ENCODE measurements at regions not wholly inside any gene's neighbourhood (a gene's known extent, or its start where the extent isn't known, plus 50 kb on each side); places are given as distances from the start of the nearest gene placed in this dataset.
"Not testable (repeated sequence)": the region's sequence is repeated elsewhere in the genome, so short reads cannot be mapped to it uniquely, and the experiment has no call there.

DNA sequence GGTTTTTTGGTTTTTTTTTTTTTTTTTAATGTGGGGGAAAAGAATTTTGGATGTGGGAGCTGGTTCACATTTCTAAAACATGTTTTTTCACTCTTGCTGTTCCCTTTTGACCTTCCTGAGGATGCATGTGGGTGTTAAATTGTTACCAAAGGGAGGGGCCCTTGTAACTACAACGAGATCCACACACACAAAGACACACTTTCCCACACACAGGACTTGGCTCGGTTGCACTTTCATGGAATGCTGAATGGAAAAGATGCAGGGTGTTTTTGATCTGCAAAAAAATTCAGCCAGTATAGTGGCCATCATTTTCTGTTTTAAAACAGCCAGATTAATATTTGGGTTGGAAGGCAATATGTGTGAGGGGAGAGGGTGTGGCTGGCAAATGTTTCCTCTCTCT lies 576.9 kb downstream of the EBF1 start:
- FAIRE-seq (no peak), DNase-seq (ENCODE audit: insufficient read length, low spot score) (no peak)

DNA sequence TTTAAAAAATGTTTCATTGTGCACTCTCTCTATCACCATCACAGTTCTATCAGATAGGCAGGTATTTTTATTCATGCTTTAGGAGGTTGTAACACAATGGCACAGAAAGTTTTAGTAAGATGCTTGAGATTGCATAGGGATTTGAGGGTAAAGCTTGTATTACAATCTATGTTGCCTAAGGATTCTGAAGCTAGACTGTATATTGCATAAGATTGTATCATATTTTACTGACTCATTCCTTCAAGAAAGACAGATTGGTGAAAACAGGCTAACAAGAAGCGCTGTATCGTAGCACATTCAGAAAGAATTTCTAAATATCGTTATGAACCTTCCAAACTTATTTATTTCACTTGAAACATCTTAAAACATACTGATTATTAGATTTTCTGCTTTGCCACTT lies 577.7 kb downstream of the EBF1 start:
- FAIRE-seq (no peak), DNase-seq (ENCODE audit: insufficient read length, low spot score) (no peak)

DNA sequence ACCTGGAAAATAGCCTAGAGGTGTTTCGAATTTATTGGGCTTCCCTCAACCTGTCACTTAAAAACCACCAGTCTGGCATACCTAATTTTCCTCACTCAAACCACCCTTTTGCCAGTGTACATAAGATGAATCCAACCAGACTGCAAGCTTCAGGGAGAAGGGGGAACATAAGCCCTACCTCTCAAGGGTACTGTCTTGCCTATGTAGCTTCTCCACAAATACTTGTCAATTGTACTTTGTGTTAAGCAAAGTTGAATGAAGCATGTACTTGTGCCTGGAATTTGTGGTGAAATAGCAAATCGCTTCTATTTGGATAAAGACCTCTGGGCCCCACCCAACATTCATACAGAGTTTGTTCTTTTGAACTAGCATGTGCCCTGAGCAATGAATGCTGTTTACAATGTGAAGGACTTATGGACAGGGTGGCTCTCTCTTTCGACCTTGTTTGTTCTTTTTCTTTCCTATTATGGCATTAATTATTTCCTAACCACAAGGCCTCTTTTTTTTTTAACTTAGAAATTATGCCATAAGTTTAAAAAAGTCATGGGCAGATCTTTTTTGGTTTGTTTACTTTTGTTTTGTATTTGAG lies 580.2 kb downstream of the EBF1 start:
- no peak for DNase-seq (ENCODE audit: insufficient read length, low spot score)
- no peak for FAIRE-seq

DNA sequence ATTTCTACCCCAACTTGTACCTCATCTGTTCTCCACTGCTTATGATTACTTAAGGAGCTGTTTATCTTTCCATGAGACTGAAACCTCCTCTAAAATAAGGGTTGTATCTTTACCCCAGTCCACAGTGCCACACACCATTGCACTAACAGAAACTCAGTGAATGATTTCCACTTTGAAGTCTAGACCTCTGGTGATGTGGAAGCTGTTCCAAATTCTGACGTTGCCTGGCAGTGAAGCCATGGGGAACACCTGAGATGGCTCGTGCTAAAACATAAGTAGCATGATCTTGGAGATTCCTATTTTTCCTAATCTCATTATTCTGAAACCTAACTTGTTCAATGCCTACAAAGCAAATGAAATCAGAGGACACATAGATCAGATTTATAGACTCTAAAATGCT lies 583.2 kb downstream of the EBF1 start:
- DNase-seq (ENCODE audit: insufficient read length, low spot score) (no peak), FAIRE-seq (no peak)

DNA sequence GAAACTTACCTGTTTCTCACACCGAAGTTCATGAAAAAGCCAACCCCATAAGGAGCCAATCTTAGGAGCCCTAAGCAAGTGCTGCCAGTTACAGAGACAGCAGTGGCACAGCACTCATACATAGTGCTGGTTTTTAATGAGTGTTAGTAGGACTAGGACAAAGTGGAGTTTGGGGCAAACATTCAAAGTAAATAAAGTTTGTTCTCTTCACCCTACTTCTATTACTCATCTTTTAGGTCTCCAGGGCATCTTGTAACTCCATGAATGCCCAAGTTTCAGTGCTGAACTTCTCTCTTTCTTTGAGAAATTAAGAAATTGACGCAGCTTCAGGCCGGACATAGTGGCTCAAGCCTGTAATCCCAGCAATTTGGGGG lies 584.7 kb downstream of the EBF1 start:
- no peak for FAIRE-seq
- DNase-seq (ENCODE audit: insufficient read length, low spot score): no peak

DNA sequence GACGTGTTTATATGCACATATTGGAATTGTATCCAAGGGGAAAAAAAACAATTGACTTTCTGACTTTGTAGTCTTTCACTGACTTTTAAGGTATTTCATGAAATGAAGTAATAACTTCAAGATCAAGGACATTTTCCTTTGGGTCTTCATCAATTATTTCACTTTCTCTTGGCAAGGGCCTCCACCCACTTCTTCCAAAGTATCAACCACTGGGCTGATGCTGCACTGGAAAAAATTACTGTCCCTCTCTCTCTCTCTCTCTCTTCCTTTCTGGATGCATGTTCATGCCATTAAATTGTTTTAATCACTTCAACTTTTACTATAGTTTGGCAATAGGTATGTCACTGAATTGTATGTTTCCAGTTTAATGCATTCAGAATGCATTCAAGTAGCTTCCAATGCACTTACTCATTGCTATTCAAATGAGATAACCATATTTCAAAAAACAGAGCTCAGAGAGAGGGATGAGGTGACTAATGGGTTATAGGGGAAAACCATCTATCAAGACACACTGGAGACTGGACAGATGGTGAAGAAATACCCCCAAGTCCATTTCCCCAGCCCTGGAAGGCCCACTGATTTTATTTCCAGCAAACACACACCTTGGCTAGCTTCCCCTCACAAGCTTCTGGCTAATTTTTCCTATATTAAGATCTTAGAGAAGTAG lies 585.3 kb downstream of the EBF1 start:
- no peak for FAIRE-seq

DNA sequence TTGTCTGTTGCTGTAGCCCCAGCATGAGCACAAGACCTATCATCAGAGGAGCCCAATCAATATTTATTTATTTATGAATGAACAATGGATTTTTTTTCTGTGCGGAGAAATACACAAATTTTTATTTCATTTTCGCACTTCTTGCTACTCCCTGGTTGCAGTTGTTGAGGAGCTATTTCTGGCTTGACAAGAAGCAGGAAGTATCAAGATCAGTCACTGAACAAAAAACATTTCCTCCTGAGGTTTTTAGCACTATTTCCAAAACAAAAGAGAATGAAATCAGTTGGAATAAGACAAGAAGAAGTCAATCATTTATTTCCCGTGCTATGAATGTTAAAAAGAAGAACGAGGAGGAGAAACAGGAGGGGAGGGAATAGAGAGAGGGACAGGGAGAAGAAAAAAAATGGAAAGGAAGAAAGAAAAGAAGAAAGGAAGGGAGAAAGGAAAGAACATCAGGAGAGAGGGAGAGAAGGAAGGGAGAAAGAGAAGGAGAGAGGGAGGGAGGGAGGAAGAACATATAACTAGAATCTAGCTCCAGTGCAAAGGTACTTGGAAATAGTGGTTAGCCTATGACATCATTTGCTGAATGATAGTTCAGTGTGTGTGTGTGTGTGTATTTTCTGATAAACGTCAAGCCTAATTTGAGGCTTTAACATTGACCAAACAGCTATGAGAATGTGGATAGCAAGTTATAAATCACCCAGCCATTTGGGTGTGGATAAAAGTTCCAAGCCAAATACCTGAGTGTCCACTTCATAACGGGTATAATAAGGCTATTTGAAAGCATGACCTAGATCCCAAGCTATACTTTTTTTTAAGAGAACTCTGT lies 586.0 kb downstream of the EBF1 start:
- no peak for DNase-seq (ENCODE audit: insufficient read length, low spot score)
- FAIRE-seq: no peak

More for the DNA sequence above, 585.3 kb downstream of the EBF1 start:
- peak; percentile 10 for DNase-seq (ENCODE audit: insufficient read length, low spot score)

DNA sequence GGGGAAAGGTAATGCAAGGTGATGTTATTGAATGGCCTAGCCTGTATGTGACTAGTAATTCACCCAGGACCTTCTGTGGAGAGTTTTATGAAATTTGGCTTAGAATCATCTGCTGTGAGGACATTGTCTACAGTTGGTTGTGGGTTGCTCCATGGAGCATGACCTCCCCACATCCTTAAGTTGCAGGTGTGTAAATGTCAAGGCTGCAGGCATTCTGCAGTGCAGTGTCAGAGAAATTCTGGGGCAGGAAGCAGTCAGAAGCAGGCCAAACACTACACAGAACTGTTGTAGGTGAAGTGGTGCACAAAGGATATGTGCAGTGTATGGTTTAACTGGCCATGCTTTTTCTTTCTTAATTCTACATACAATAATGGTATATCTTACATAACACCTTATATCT lies 588.3 kb downstream of the EBF1 start:
- FAIRE-seq (no peak), DNase-seq (ENCODE audit: insufficient read length, low spot score) (no peak)

DNA sequence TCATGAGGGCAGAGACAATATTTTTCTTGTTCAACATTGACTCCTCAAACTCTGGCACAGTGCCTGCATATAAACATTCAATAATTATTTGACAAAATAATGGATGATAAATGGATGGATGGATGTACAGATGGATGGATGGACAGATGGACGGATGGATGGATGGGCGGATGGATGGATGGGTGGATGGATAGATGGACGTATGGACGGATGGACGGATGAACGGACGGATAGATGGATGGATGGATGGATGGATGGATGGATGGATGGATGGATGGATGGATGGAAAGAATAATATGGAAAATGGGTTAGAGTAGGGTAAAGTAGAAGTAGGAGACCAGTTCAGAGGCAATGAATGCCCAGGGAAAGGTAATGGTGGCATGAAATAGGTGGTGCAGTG lies 589.2 kb downstream of the EBF1 start:
- FAIRE-seq (no peak), DNase-seq (ENCODE audit: insufficient read length, low spot score) (no peak)

DNA sequence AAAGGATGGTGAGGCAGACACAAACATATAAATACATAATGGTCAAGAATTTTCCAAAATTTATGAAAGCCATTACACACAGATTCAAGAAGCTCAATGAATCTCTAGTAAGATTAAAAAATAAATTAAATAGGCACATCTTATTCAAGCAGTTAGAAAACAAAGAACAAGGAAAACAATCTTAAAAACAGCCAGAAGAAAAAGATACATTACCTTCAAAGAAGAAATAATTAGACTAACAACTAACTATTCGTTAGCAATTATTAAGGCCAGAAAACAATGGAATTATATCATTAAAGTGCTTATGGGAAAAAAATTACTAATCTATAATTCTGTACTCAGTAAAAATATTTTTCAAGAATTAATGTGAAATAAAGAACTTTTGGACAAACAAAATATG lies 593.1 kb downstream of the EBF1 start:
- FAIRE-seq: no peak

DNA sequence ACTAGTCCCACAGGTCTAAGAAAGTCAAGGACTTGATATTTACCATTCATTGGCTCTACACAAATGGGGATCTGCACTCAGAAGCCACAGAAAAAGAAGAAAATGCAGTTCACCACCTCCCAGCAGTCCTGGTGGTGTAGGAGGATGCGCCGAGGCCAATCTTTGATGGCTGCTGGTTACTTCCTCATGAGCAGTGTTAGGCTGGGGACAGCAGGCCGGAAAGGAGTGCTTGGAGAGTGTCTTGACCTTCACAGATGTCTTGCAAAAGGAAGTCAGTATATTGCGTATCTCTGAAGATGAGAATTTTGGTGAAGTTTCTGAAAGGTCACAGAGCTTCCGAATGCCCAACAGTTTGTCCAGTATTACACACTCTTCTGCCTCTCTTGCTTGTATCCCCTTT lies 597.0 kb downstream of the EBF1 start:
- DNase-seq (ENCODE audit: insufficient read length, low spot score) (no peak), FAIRE-seq (no peak)

More for the DNA sequence above, 593.1 kb downstream of the EBF1 start:
- DNase-seq (ENCODE audit: insufficient read length, low spot score): no peak

DNA sequence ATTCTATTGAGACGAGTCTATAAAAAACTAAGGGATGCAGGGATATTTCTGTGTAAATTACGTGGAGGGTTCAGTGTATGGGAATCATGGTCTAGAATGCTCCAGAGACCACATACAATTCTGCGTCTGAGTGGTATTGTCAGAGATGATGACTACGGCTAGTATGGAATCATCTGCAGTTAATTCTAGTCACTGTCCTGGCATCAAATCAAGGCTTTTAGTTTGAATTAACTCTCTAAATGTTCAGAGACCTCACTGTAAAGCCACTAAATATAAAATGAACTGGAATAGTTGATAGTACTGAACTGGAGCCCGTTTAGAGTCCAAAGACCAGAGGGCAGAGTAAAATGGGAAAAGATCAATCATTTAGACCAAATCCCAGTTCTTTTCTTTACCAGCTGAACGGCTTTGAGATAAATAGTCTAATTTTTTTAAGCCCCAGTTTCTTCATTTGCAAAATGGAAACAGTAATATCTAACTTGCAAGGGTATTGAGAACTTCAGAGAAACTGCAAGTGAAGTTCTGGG lies 599.8 kb downstream of the EBF1 start:
- DNase-seq (ENCODE audit: insufficient read length, low spot score): no peak
- no peak for FAIRE-seq

DNA sequence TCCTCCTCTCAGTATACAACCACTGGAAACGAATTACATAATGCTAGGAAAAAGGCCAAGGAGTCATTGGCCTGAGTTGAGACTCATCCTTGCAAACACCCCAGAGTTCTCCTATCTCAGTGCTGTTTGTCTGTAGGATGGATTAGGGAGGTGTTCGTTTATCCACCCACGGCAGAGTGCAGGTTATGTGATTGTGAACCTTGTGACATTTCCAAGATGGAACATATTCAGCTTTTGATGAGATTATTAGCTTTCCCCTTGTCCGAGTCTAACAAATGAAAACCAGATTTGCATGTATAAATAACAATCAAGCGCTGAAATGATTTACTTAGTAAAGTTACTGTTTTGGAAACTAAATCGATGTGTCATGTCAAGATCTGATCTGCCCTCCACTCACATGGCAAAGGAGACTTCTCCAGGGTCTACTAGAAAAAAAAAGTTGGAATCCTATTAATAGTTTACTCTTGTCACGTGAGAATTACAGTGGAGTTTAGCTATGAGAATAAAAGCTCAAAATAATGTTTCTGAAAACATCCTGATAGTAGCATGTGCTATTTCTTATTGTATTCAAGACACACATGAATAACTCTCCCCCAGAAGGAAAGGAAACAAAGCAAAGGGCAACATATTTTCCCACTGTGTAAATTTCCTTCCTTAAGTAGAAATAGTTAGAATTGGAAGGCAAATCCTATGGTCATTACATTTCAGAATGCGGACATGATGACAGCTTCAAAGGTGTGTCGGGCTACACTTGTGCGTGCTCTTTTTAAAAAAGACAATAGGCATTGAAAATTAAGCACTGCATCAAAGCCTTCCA lies 600.4 kb downstream of the EBF1 start:
- FAIRE-seq: no peak
- DNase-seq (ENCODE audit: insufficient read length, low spot score): no peak

DNA sequence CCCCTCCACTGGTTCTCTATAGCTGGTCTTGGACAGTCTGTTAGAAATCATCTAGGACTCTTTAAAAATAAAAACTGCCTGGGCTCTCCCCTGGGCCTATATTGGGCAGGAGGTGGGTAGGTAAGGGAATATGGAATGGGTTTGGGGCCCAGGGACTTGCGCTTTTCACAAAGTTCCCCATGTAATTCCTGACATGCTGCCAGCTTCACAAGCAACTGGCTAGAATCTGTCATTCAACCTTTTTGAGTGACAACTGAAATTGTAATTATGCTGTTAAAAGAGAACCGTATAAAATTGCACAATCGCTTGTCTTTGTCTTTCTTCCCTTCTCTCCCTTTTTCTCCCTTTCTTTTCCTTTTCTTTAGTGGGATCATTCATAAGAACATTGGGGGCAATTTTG lies 603.1 kb downstream of the EBF1 start:
- DNase-seq (ENCODE audit: insufficient read length, low spot score): no peak
- FAIRE-seq: no peak

DNA sequence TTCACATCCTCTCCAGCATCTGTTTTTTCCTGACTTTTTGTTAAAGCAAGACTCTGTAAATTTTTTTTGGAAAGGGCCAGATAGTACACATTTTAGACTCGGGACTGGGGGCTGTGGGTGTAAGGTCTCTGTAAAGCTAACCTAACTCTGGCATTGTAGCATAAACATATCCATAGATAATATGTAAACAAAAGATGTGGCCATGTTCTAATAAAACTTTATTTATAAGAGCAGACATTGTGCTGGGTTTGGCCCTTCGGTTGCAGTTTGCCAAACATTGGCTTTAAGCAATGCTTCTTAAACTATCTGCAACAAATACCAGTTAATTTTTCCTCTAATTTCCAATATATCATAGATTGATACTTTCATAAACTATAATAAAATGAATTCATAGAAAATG lies 605.2 kb downstream of the EBF1 start:
- FAIRE-seq (no peak), DNase-seq (ENCODE audit: insufficient read length, low spot score) (no peak)

DNA sequence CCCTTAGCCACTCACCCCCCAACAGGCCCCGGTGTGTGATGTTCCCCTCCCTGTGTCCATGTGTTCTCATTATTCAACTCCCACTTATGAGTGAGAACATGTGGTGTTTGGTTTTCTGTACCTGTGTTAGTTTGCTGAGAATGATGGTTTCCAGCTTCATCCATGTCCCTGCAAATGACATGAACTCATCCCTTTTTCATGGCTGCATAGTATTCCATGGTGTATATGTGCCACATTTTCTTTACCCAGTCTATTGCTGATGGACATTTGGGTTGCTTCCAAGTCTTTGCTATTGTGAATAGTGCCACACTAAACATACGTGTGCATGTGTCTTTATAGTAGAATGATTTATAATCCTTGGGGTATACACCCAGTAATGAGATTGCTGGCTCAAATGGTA lies 605.7 kb downstream of the EBF1 start:
- not testable (repeated sequence) for FAIRE-seq; DNase-seq (ENCODE audit: insufficient read length, low spot score)

DNA sequence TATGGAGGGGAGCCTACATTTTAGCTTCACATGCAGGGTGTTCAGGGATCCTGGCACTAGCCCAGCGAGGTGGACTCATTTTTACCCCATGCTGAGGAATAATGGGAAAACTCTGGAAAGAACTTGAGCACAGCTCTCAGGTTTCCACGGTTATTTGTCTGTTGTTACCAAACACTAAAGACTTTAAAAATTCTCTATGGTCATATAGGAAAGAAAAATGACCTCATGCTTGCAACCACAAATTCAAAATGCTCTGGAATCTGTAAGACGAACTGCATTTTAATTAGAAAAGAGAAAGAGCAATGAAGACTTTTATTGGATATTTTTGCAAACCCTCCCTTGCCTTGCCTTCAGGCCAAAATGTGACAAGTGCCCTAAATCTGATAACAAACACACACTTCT lies 606.9 kb downstream of the EBF1 start:
- DNase-seq (ENCODE audit: insufficient read length, low spot score): no peak
- no peak for FAIRE-seq

DNA sequence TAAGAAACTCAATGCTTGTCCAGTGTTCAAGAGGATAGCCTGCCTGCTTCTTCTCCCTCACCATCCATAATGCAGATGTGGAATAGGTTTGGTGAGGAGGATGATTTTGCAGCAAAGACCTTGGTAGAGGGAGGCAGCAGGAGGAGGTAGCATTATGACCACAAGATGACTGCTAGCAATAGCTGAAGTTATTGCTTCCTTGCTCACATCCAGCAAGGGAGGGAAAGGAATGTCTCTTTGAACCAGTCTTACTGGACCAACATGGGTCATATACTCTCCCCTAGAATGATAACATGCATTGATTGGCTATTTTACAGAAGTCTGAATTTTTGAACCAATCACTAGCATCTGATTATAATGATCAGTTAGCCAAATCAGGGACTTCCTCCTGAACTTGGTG lies 607.6 kb downstream of the EBF1 start:
- FAIRE-seq: no peak
- no peak for DNase-seq (ENCODE audit: insufficient read length, low spot score)

DNA sequence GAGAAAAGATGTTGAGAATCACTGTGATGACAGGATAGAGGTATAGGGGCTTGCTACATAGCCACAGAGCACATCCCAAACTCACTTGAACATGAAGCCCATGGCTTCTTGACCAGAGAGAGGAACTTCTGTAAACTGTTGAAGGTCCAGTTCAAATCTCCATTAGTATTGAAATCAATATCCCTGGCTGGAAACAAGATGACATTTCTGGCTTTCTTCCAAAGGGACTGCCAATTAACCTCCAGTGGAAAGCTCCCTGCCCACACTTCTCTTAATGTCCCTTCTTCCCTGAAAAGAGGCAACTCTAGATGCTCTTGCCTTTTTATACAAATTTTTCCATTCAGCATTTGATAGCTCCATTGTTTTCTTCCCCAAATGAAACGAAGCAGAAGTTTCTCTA lies 612.1 kb downstream of the EBF1 start:
- no peak for FAIRE-seq
- DNase-seq (ENCODE audit: insufficient read length, low spot score): no peak

DNA sequence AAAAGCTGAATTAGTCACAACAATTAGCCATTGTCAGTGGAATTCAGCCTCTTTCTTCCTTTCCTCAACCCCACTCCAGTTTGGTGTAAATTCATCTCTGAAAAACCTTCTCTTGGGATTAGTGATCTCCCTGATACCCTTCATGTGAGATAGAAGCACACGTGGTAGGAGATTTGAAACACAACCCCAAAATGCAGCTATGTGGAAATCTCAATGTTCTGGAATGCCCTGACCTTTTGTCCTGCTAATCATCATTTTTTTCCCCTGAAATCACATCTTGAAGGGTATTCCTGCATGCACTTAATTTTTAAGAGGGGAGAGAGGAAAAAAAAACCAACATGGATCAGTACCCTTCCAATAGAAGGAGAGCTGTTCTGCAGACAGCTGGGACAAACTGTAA lies 612.6 kb downstream of the EBF1 start:
- FAIRE-seq: no peak
- no peak for DNase-seq (ENCODE audit: insufficient read length, low spot score)

DNA sequence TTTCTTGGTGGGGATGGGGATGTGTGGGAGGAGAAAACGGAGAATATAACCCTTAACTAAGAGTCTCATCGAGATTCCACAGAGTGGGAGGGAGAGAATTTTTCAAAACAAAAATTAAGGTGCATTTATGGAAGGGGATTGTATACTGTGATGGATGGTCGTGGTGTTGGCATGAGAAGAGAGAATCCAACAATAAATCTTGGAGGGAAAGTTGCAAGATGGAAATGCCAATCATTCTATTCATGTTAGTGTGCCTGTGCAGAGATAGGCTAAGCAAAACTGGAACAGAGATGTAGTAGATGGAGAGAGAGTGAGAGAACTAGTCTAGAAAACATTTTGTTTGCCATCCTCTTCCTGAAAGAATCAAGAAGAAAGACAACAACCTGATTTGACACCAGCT lies 613.1 kb downstream of the EBF1 start:
- FAIRE-seq: no peak
- DNase-seq (ENCODE audit: insufficient read length, low spot score): no peak
